ENCODE measurements at regions not wholly inside any gene's neighbourhood (a gene's known extent, or its start where the extent isn't known, plus 50 kb on each side); places are given as distances from the start of the nearest gene placed in this dataset.
"Not testable (repeated sequence)": the region's sequence is repeated elsewhere in the genome, so short reads cannot be mapped to it uniquely, and the experiment has no call there.

GRCh38 chr5:130501151-130501865 lies 597.0 kb downstream of the CHSY3 start:
- DNase-seq (ENCODE audit: low read depth in 2 of 3, low spot score in 2 of 3): no peak

GRCh38 chr5:130500495-130500894 lies 596.2 kb downstream of the CHSY3 start:
- DNase-seq (ENCODE audit: low read depth in 2 of 3, low spot score in 2 of 3): not testable (repeated sequence)

- no peak for DNase-seq (ENCODE audit: low read depth in 2 of 3, low spot score in 2 of 3)
These were observed 592.0 kb downstream of the CHSY3 start for GRCh38 chr5:130496215-130496614.

- no peak for DNase-seq (ENCODE audit: low read depth in 2 of 3, low spot score in 2 of 3)
These were observed 584.0 kb downstream of the CHSY3 start for GRCh38 chr5:130488252-130488651.

GRCh38 chr5:130479045-130479804 lies 575.0 kb downstream of the CHSY3 start:
- DNase-seq (ENCODE audit: low read depth in 2 of 3, low spot score in 2 of 3): no peak

- DNase-seq (ENCODE audit: low read depth in 2 of 3, low spot score in 2 of 3): no peak
These were observed 572.1 kb downstream of the CHSY3 start for GRCh38 chr5:130476325-130476724.

- no peak for DNase-seq (ENCODE audit: low read depth in 2 of 3, low spot score in 2 of 3)
These were observed 558.3 kb downstream of the CHSY3 start for GRCh38 chr5:130462516-130462915.

- no peak for DNase-seq (ENCODE audit: low read depth in 2 of 3, low spot score in 2 of 3)
These were observed 550.9 kb downstream of the CHSY3 start for GRCh38 chr5:130455175-130455574.

- DNase-seq (ENCODE audit: low read depth in 2 of 3, low spot score in 2 of 3): no peak
These were observed 548.5 kb downstream of the CHSY3 start for GRCh38 chr5:130452744-130453143.

GRCh38 chr5:130436430-130436829 lies 532.2 kb downstream of the CHSY3 start:
- DNase-seq (ENCODE audit: low read depth in 2 of 3, low spot score in 2 of 3): no peak

GRCh38 chr5:130427222-130427955 lies 523.1 kb downstream of the CHSY3 start:
- no peak for DNase-seq (ENCODE audit: low read depth in 2 of 3, low spot score in 2 of 3)

- no peak for DNase-seq (ENCODE audit: low read depth in 2 of 3, low spot score in 2 of 3)
These were observed 521.2 kb downstream of the CHSY3 start for GRCh38 chr5:130425424-130425823.

GRCh38 chr5:130424341-130424740 lies 520.1 kb downstream of the CHSY3 start:
- no peak for DNase-seq (ENCODE audit: low read depth in 2 of 3, low spot score in 2 of 3)

- DNase-seq (ENCODE audit: low read depth in 2 of 3, low spot score in 2 of 3): no peak
These were observed 498.6 kb downstream of the CHSY3 start for GRCh38 chr5:130402906-130403305.

GRCh38 chr5:130400091-130400490 lies 495.8 kb downstream of the CHSY3 start:
- no peak for DNase-seq (ENCODE audit: low read depth in 2 of 3, low spot score in 2 of 3)

- DNase-seq (ENCODE audit: low read depth in 2 of 3, low spot score in 2 of 3): no peak
These were observed 494.6 kb downstream of the CHSY3 start for GRCh38 chr5:130398825-130399224.

- not testable (repeated sequence) for DNase-seq (ENCODE audit: low read depth in 2 of 3, low spot score in 2 of 3)
These were observed 493.5 kb downstream of the CHSY3 start for GRCh38 chr5:130397727-130398126.

- no peak for DNase-seq (ENCODE audit: low read depth in 2 of 3, low spot score in 2 of 3)
These were observed 492.9 kb downstream of the CHSY3 start for GRCh38 chr5:130397132-130397531.

GRCh38 chr5:130391727-130392264 lies 487.5 kb downstream of the CHSY3 start:
- not testable (repeated sequence) for DNase-seq (ENCODE audit: low read depth in 2 of 3, low spot score in 2 of 3)

- DNase-seq (ENCODE audit: low read depth in 2 of 3, low spot score in 2 of 3): no peak
These were observed 481.9 kb downstream of the CHSY3 start for GRCh38 chr5:130386155-130386554.

GRCh38 chr5:130385656-130386055 lies 481.4 kb downstream of the CHSY3 start:
- no peak for DNase-seq (ENCODE audit: low read depth in 2 of 3, low spot score in 2 of 3)

- DNase-seq (ENCODE audit: low read depth in 2 of 3, low spot score in 2 of 3): no peak
These were observed 461.7 kb downstream of the CHSY3 start for GRCh38 chr5:130365956-130366355.
